Panc1 (cell line): ENCODE measurements at regions not wholly inside any gene's neighbourhood (a gene's known extent, or its start where the extent isn't known, plus 50 kb on each side); places are given as distances from the start of the nearest gene placed in this dataset.

Experiments used
- POLR2AphosphoS5 ChIP-seq: IDR thresholded peaks from 2 replicates; pipeline ENCODE4 v1.6.1; 2012; ENCODE audit warnings: mild to moderate bottlenecking, low read depth, low read length, moderate library complexity
- REST ChIP-seq, 2 experiments: IDR thresholded peaks; 2 replicates each; pipeline ENCODE4 v1.6.1; 2011 to 2012; ENCODE audit warnings: low read depth in 2 of 2, control low read depth in 1 of 2, low read length in 1 of 2, mild to moderate bottlenecking in 1 of 2, moderate library complexity in 1 of 2; ENCODE audit not compliant: insufficient read depth in 1 of 2
- SIN3A ChIP-seq: IDR thresholded peaks from 2 replicates; pipeline ENCODE4 v1.6.1; 2012; ENCODE audit warnings: low read depth, mild to moderate bottlenecking, low read length, moderate library complexity, borderline replicate concordance; ENCODE audit not compliant: insufficient read depth
- TF ChIP-seq, protein P1 (sequence below): fragments of 450-650 bp; IDR thresholded peaks from 2 replicates; pipeline ENCODE4 v1.5.1; 2017; ENCODE audit warnings: mild to moderate bottlenecking

GRCh38 chr6:167764215-167764614 is 62.5 kb upstream of the AFDN start:
- TF ChIP-seq REST (IDR thresholded peaks at IDR 0.05; ENCODE audit: insufficient read depth in 1 of 2, low read depth in 2 of 2, low read length in 1 of 2): no peak
- TF ChIP-seq, protein P1, sequence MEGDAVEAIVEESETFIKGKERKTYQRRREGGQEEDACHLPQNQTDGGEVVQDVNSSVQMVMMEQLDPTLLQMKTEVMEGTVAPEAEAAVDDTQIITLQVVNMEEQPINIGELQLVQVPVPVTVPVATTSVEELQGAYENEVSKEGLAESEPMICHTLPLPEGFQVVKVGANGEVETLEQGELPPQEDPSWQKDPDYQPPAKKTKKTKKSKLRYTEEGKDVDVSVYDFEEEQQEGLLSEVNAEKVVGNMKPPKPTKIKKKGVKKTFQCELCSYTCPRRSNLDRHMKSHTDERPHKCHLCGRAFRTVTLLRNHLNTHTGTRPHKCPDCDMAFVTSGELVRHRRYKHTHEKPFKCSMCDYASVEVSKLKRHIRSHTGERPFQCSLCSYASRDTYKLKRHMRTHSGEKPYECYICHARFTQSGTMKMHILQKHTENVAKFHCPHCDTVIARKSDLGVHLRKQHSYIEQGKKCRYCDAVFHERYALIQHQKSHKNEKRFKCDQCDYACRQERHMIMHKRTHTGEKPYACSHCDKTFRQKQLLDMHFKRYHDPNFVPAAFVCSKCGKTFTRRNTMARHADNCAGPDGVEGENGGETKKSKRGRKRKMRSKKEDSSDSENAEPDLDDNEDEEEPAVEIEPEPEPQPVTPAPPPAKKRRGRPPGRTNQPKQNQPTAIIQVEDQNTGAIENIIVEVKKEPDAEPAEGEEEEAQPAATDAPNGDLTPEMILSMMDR: no peak
- no peak for TF ChIP-seq SIN3A
- no peak for TF ChIP-seq POLR2AphosphoS5
